GM21576 (cell line): ENCODE measurements at regions not wholly inside any gene's neighbourhood (a gene's known extent, or its start where the extent isn't known, plus 50 kb on each side); places are given as distances from the start of the nearest gene placed in this dataset.

Experiments
- ATAC-seq: cut with Tn5 transposase; IDR thresholded peaks from one replicate; pipeline ENCODE4 v1.9.1; 2021; ENCODE audit warnings: mild to moderate bottlenecking, moderate library complexity; ENCODE audit not compliant: unreplicated experiment

- no peak for ATAC-seq
These were observed 1234.6 kb downstream of the SLC16A7 start for GRCh38 chr12:60830381-60830780.

GRCh38 chr12:60832290-60832689 lies 1236.5 kb downstream of the SLC16A7 start:
- ATAC-seq: no peak

GRCh38 chr12:60834372-60834771 lies 1238.5 kb downstream of the SLC16A7 start:
- no peak for ATAC-seq

GRCh38 chr12:60834806-60835205 lies 1239.0 kb downstream of the SLC16A7 start:
- ATAC-seq: no peak

GRCh38 chr12:60836651-60837050 lies 1240.8 kb downstream of the SLC16A7 start:
- no peak for ATAC-seq

- no peak for ATAC-seq
These were observed 1246.4 kb downstream of the SLC16A7 start for GRCh38 chr12:60842181-60842580.

- ATAC-seq: no peak
These were observed 1248.3 kb downstream of the SLC16A7 start for GRCh38 chr12:60844101-60844500.

GRCh38 chr12:60844875-60845274 lies 1249.0 kb downstream of the SLC16A7 start:
- no peak for ATAC-seq

- no peak for ATAC-seq
These were observed 1249.9 kb downstream of the SLC16A7 start for GRCh38 chr12:60845696-60846095.

GRCh38 chr12:60847281-60847680 lies 1251.5 kb downstream of the SLC16A7 start:
- ATAC-seq: no peak

GRCh38 chr12:60849723-60850122 lies 1253.9 kb downstream of the SLC16A7 start:
- ATAC-seq: no peak

GRCh38 chr12:60853407-60853806 lies 1257.6 kb downstream of the SLC16A7 start:
- no peak for ATAC-seq

- ATAC-seq: no peak
These were observed 1267.6 kb downstream of the SLC16A7 start for GRCh38 chr12:60863421-60863820.

- ATAC-seq: no peak
These were observed 1276.4 kb downstream of the SLC16A7 start for GRCh38 chr12:60872219-60872618.

GRCh38 chr12:60872850-60873713 lies 1277.3 kb downstream of the SLC16A7 start:
- no peak for ATAC-seq

- ATAC-seq: no peak
These were observed 1278.3 kb downstream of the SLC16A7 start for GRCh38 chr12:60874091-60874490.

- ATAC-seq: no peak
These were observed 1325.1 kb downstream of the SLC16A7 start for GRCh38 chr12:60920841-60921495.

GRCh38 chr12:60921541-60921940 lies 1325.7 kb downstream of the SLC16A7 start:
- no peak for ATAC-seq

GRCh38 chr12:60926256-60926655 lies 1330.4 kb downstream of the SLC16A7 start:
- no peak for ATAC-seq

GRCh38 chr12:60930151-60930550 lies 1330.1 kb upstream of the USP15 start:
- no peak for ATAC-seq

- no peak for ATAC-seq
These were observed 1324.0 kb upstream of the USP15 start for GRCh38 chr12:60935981-60936761.
